ENCODE measurements at regions not wholly inside any gene's neighbourhood (a gene's known extent, or its start where the extent isn't known, plus 50 kb on each side); places are given as distances from the start of the nearest gene placed in this dataset.

DNA sequence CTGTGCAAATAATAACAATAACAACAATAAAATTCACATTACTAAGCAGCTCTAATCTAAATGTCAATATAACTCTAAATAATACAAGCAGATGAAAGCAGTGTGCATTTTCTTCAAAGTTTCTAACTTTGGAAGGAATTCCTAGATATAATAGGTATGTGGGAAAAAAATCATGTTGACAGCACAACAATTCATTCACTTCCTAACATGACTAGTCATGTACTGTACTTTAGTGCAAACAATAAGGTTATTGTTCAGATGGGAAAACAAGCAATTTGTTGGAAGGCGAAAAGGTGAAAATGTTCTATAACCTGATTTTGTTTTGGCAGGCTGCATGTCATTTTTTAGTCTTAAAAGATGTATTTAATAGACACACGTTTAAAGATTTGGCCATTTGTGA lies 484.3 kb upstream of the JAG1 start:
- no TSS peak for BruUV-seq (replicated peaks)
- ChIA-PET CTCF (ENCODE audit: unreplicated experiment) (no interaction called here), POLR2A (no interaction called here)
- H3K27ac ChIP-seq (ENCODE audit: low read depth, low read length, poor library complexity, severe bottlenecking) = no peak overlapping the region
- H2AFZ ChIP-seq (ENCODE audit: low read length) = no peak overlapping the region
- H3K4me1 ChIP-seq (ENCODE audit: insufficient read depth, low read length, poor library complexity, severe bottlenecking) = no peaks in the 10 kb centered on the region
- no peaks in the 10 kb centered on the region for H3K9me3 ChIP-seq (ENCODE audit: low read length)
- H3K79me2 ChIP-seq (ENCODE audit: insufficient read depth, low read depth, low read length) = no peaks in the 10 kb centered on the region
- H3K9me2 ChIP-seq (ENCODE audit: insufficient read depth, low read length) = no peaks in the 10 kb centered on the region
- H4K20me1 ChIP-seq (ENCODE audit: insufficient read depth, low read length) = no peaks in the 10 kb centered on the region
- intact Hi-C loops (cut with micrococcal nuclease; ENCODE audit: unreplicated experiment) = no loop called here
- H3K4me2 ChIP-seq (ENCODE audit: low read length) = no peak overlapping the region
- DNase-seq (ENCODE audit: low spot score) = no peak
- TF ChIP-seq EZH2phosphoT487 (IDR thresholded peaks at IDR 0.05; ENCODE audit: borderline replicate concordance, low read depth, low read length) = no peak
- TF ChIP-seq, protein P1, sequence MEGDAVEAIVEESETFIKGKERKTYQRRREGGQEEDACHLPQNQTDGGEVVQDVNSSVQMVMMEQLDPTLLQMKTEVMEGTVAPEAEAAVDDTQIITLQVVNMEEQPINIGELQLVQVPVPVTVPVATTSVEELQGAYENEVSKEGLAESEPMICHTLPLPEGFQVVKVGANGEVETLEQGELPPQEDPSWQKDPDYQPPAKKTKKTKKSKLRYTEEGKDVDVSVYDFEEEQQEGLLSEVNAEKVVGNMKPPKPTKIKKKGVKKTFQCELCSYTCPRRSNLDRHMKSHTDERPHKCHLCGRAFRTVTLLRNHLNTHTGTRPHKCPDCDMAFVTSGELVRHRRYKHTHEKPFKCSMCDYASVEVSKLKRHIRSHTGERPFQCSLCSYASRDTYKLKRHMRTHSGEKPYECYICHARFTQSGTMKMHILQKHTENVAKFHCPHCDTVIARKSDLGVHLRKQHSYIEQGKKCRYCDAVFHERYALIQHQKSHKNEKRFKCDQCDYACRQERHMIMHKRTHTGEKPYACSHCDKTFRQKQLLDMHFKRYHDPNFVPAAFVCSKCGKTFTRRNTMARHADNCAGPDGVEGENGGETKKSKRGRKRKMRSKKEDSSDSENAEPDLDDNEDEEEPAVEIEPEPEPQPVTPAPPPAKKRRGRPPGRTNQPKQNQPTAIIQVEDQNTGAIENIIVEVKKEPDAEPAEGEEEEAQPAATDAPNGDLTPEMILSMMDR (conservative IDR thresholded peaks at IDR 0.05; ENCODE audit: low read length) = no peak
- no peak overlapping the region for H3K4me3 ChIP-seq (ENCODE audit: low read depth, low read length, poor library complexity, severe bottlenecking)
- no peaks in the 10 kb centered on the region for H3K36me3 ChIP-seq (ENCODE audit: insufficient read depth, low read length)

DNA sequence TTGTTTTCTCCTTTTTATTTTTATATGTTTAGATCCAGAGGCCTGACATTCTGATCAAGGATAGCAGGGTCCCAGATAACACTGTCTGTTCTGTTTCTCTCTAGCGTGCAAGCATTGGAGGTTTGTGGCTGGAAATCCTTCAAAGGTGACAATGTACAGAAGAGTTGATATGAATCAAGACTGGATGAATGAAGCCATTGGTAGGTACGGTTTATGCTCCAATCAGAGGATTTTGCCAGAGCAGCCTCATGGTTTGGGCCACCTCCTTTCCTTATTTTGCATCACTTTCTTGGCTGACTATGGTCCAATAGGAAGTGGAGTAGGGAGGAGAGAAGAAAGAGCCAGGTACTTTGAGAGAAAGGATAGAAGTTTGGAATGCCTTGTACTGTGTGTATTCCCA lies 484.8 kb upstream of the JAG1 start:
- CTCF ChIA-PET (ENCODE audit: unreplicated experiment) = interaction anchor here (0.6 kb wide), 1 partner anchor 43 kb away, joined by 8 read pairs; no protein-coding TSS in a partner anchor
- no peak overlapping the region for H2AFZ ChIP-seq (ENCODE audit: low read length)

DNA sequence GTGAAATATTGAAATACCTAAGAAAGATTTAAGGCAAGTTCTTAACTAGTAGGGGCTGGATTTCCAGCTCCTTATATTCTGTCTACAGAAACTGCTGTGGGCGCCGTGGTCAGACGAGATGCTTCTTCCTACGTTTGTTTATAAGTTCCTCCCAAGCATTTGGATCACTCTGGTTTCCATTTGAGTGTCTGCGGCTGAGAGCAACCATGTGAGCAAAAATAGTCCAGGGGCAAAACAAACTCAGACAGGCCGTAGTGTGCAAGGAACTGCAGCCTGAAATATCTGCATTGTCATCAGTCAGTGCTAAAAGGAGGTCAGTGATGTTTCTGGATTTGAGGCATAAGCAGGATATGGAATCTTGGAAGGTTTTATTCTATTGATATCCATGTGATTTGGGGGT lies 485.9 kb upstream of the JAG1 start:
- BruUV-seq (replicated peaks) = no TSS peak
- ChIA-PET POLR2A (interaction anchor here (0.6 to 0.7 kb wide), 2 partner anchors 193 to 802 kb away, joined by 3 to 6 read pairs; no protein-coding TSS in a partner anchor), CTCF (ENCODE audit: unreplicated experiment) (no interaction called here)
- intact Hi-C loops (cut with micrococcal nuclease; ENCODE audit: unreplicated experiment) = no loop called here
- Histone ChIP-seq H3K27ac (ENCODE audit: low read depth, low read length, poor library complexity, severe bottlenecking) (no peak overlapping the region), H3K4me3 (ENCODE audit: low read depth, low read length, poor library complexity, severe bottlenecking) (no peak overlapping the region), H3K79me2 (ENCODE audit: insufficient read depth, low read depth, low read length) (no peaks in the 10 kb centered on the region), H4K20me1 (ENCODE audit: insufficient read depth, low read length) (no peaks in the 10 kb centered on the region), H3K4me2 (ENCODE audit: low read length) (no peak overlapping the region), H3K9me2 (ENCODE audit: insufficient read depth, low read length) (no peaks in the 10 kb centered on the region), H2AFZ (ENCODE audit: low read length) (no peak overlapping the region), H3K4me1 (ENCODE audit: insufficient read depth, low read length, poor library complexity, severe bottlenecking) (no peaks in the 10 kb centered on the region), H3K9me3 (ENCODE audit: low read length) (no peaks in the 10 kb centered on the region), H3K36me3 (ENCODE audit: insufficient read depth, low read length) (no peaks in the 10 kb centered on the region)
- DNase-seq (ENCODE audit: low spot score) = no peak
- TF ChIP-seq, protein P1 (conservative IDR thresholded peaks at IDR 0.05; ENCODE audit: low read length) = no peak
- TF ChIP-seq EZH2phosphoT487 (IDR thresholded peaks at IDR 0.05; ENCODE audit: borderline replicate concordance, low read depth, low read length) = no peak

More for the DNA sequence above, 484.8 kb upstream of the JAG1 start:
- Histone ChIP-seq H3K27ac (ENCODE audit: low read depth, low read length, poor library complexity, severe bottlenecking) (no peak overlapping the region), H3K9me2 (ENCODE audit: insufficient read depth, low read length) (no peaks in the 10 kb centered on the region), H3K4me1 (ENCODE audit: insufficient read depth, low read length, poor library complexity, severe bottlenecking) (no peaks in the 10 kb centered on the region), H3K4me2 (ENCODE audit: low read length) (no peak overlapping the region), H3K9me3 (ENCODE audit: low read length) (no peaks in the 10 kb centered on the region), H3K79me2 (ENCODE audit: insufficient read depth, low read depth, low read length) (no peaks in the 10 kb centered on the region), H3K36me3 (ENCODE audit: insufficient read depth, low read length) (no peaks in the 10 kb centered on the region), H3K4me3 (ENCODE audit: low read depth, low read length, poor library complexity, severe bottlenecking) (no peak overlapping the region), H4K20me1 (ENCODE audit: insufficient read depth, low read length) (no peaks in the 10 kb centered on the region)
- TF ChIP-seq, protein P1 (conservative IDR thresholded peaks at IDR 0.05; ENCODE audit: low read length) = no peak
- no peak for TF ChIP-seq EZH2phosphoT487 (IDR thresholded peaks at IDR 0.05; ENCODE audit: borderline replicate concordance, low read depth, low read length)
- POLR2A ChIA-PET = no interaction called here
- intact Hi-C loops (cut with micrococcal nuclease; ENCODE audit: unreplicated experiment) = no loop called here
- no TSS peak for BruUV-seq (replicated peaks)
- DNase-seq (ENCODE audit: low spot score) = no peak
